Hepatocyte (in vitro differentiated cells): ENCODE measurements at regions not wholly inside any gene's neighbourhood (a gene's known extent, or its start where the extent isn't known, plus 50 kb on each side); places are given as distances from the start of the nearest gene placed in this dataset.

Experiments used
- DNase-seq: peaks from one replicate; pipeline ENCODE4 v3.0.0-alpha.2; 2016; ENCODE audit warnings: low spot score
- H2AFZ ChIP-seq: fragments of 200-600 bp; sonication (generic); 2 replicates; pipeline ENCODE4 v1.6.0; 2016; ENCODE audit warnings: antibody characterized with exemption, mild to moderate bottlenecking
- H3K27ac ChIP-seq: fragments of 200-600 bp; sonication (generic); 2 replicates; pipeline ENCODE4 v1.5.1; 2016; ENCODE audit warnings: mild to moderate bottlenecking
- H3K27me3 ChIP-seq: fragments of 200-600 bp; sonication (generic); 2 replicates; pipeline ENCODE4 v1.6.1; 2016
- H3K36me3 ChIP-seq: fragments of 200-600 bp; sonication (generic); replicated peaks from 2 replicates; pipeline ENCODE4 v1.5.1; 2016; ENCODE audit warnings: low read depth; ENCODE audit not compliant: insufficient read depth
- H3K4me1 ChIP-seq: fragments of 200-600 bp; sonication (generic); 2 replicates; pipeline ENCODE4 v1.5.1; 2016; ENCODE audit warnings: mild to moderate bottlenecking, moderate library complexity; ENCODE audit not compliant: insufficient read depth
- H3K4me2 ChIP-seq: fragments of 200-600 bp; sonication (generic); 2 replicates; pipeline ENCODE4 v1.6.0; 2016
- H3K4me3 ChIP-seq: fragments of 200-600 bp; sonication (generic); 2 replicates; pipeline ENCODE4 v1.5.1; 2016; ENCODE audit warnings: mild to moderate bottlenecking
- H3K79me2 ChIP-seq: fragments of 200-600 bp; sonication (generic); 2 replicates; pipeline ENCODE4 v1.6.0; 2017; ENCODE audit warnings: mild to moderate bottlenecking
- H3K9me2 ChIP-seq: fragments of 200-600 bp; sonication (generic); replicated peaks from 2 replicates; pipeline ENCODE4 v1.6.0; 2017; ENCODE audit warnings: mild to moderate bottlenecking; ENCODE audit not compliant: insufficient read depth
- H3K9me3 ChIP-seq: fragments of 200-600 bp; sonication (generic); 2 replicates; pipeline ENCODE4 v1.5.1; 2016; ENCODE audit warnings: low read depth, mild to moderate bottlenecking
- H4K20me1 ChIP-seq: fragments of 200-600 bp; sonication (generic); 2 replicates; pipeline ENCODE4 v1.6.0; 2016; ENCODE audit warnings: mild to moderate bottlenecking; ENCODE audit not compliant: insufficient read depth, poor library complexity, severe bottlenecking
- EZH2 ChIP-seq: fragments of 200-600 bp; sonication (generic); IDR thresholded peaks from 2 replicates; pipeline ENCODE4 v1.6.1; 2016; ENCODE audit warnings: antibody characterized with exemption, mild to moderate bottlenecking, borderline replicate concordance
- EZH2phosphoT487 ChIP-seq: fragments of 200-600 bp; sonication (generic); IDR thresholded peaks from one replicate; pipeline ENCODE4 v1.6.1; 2018; ENCODE audit warnings: antibody characterized with exemption, mild to moderate bottlenecking, low read depth, moderate library complexity; ENCODE audit not compliant: unreplicated experiment, severe bottlenecking
- WGBS: methylation state at CpG from one replicate; pipeline ENCODE4 v1.1.6; 2016; ENCODE audit warnings: low lambda C conversion rate; ENCODE audit errors: missing lambda C conversion rate; 5-methylcytosine and 5-hydroxymethylcytosine counted together
- TF ChIP-seq, protein P1 (sequence below): fragments of 200-600 bp; sonication (generic); IDR thresholded peaks from 2 replicates; pipeline ENCODE4 v1.5.1; 2016; ENCODE audit warnings: antibody characterized with exemption, mild to moderate bottlenecking; ENCODE audit not compliant: poor library complexity

DNA sequence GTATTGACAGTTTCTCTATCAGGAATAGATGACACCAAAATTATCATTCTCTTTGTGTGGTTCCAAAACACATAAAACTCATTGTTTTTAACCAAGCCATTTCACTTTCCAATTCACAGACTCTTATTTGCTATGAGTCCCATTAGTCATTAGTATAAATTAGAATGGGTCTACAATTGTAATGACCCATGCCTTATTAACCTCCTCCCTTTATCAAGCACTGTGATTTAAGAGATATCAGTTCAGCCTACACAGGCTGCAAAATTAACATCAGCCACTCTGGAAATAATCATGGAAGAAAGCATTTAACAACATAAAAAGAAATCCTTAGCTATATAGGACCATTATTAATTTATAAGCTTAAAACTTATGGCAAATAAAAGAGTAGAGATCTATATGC is 440.6 kb downstream of the GBE1 start:
- Histone ChIP-seq H3K4me1 (no peaks in the 10 kb centered on the region), H3K27ac (no peak overlapping the region), H3K4me3 (no peak overlapping the region), H3K4me2 (no peak overlapping the region), H4K20me1 (no peaks in the 10 kb centered on the region), H3K27me3 (no peaks in the 10 kb centered on the region), H3K9me2 (no peaks in the 10 kb centered on the region), H3K36me3 (no peaks in the 10 kb centered on the region), H3K9me3 (no peaks in the 10 kb centered on the region), H3K79me2 (no peaks in the 10 kb centered on the region), H2AFZ (no peak overlapping the region)
- no peak for TF ChIP-seq EZH2phosphoT487
- TF ChIP-seq, protein P1, sequence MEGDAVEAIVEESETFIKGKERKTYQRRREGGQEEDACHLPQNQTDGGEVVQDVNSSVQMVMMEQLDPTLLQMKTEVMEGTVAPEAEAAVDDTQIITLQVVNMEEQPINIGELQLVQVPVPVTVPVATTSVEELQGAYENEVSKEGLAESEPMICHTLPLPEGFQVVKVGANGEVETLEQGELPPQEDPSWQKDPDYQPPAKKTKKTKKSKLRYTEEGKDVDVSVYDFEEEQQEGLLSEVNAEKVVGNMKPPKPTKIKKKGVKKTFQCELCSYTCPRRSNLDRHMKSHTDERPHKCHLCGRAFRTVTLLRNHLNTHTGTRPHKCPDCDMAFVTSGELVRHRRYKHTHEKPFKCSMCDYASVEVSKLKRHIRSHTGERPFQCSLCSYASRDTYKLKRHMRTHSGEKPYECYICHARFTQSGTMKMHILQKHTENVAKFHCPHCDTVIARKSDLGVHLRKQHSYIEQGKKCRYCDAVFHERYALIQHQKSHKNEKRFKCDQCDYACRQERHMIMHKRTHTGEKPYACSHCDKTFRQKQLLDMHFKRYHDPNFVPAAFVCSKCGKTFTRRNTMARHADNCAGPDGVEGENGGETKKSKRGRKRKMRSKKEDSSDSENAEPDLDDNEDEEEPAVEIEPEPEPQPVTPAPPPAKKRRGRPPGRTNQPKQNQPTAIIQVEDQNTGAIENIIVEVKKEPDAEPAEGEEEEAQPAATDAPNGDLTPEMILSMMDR: no peak
- TF ChIP-seq EZH2: no peak
- DNase-seq: no peak

DNA sequence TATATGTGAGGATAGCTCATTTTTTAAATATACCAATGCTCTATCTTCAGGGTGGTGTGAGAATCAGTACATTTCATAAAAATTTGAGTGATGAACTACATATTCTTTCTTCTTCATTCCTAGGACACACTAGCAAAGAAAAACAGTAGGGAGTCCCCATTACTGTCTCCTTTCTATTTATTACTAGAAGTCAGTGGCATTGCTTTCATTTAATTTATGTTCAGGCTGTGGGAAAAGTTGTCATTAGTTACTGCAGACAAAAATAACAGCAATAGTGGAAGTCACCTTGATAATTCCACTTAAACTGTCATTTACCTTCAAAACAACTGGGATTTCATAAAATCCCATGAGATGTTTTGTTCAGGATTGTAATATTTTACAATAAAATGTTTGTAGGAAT is 446.4 kb downstream of the GBE1 start:
- no peaks in the 10 kb centered on the region for H3K4me1 ChIP-seq
- H2AFZ ChIP-seq: no peak overlapping the region
- H4K20me1 ChIP-seq: no peaks in the 10 kb centered on the region
- DNase-seq: no peak
- H3K9me2 ChIP-seq: no peaks in the 10 kb centered on the region
- no peaks in the 10 kb centered on the region for H3K79me2 ChIP-seq
- no peak overlapping the region for H3K27ac ChIP-seq
- no peaks in the 10 kb centered on the region for H3K36me3 ChIP-seq
- no peaks in the 10 kb centered on the region for H3K27me3 ChIP-seq
- H3K4me3 ChIP-seq: no peak overlapping the region
- H3K9me3 ChIP-seq: no peaks in the 10 kb centered on the region
- TF ChIP-seq EZH2 (no peak), EZH2phosphoT487 (no peak)
- TF ChIP-seq, protein P1: no peak
- H3K4me2 ChIP-seq: no peak overlapping the region

DNA sequence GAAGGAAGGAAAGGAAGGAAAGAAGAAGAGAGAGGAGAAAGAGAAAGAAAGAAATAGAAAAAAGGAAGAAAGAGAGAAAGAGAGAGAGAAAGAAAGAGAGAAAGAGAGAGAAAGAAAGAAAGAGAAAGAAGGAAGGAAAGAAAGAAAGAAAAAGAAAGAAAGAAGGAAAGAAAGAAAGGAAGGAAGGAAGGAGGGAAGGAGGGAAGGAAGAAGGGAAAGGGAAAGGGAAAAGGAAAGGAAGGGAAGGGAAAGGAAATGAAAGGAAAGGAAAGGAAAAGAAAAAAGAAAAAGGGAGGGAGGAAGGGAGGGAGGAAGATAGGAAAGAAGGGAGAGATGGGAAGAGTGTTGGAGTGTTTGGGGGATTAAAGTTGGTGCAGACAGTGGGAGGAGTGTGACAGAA is 450.1 kb downstream of the GBE1 start:
- H3K9me3 ChIP-seq: no peaks in the 10 kb centered on the region
- no peak for DNase-seq
- no peak overlapping the region for H2AFZ ChIP-seq
- H3K4me1 ChIP-seq: no peaks in the 10 kb centered on the region
- H3K36me3 ChIP-seq: no peaks in the 10 kb centered on the region
- no peak overlapping the region for H3K27ac ChIP-seq
- no peaks in the 10 kb centered on the region for H4K20me1 ChIP-seq
- H3K4me2 ChIP-seq: no peak overlapping the region
- H3K9me2 ChIP-seq: no peaks in the 10 kb centered on the region
- no peaks in the 10 kb centered on the region for H3K27me3 ChIP-seq
- no peak overlapping the region for H3K4me3 ChIP-seq
- no peaks in the 10 kb centered on the region for H3K79me2 ChIP-seq
- TF ChIP-seq, protein P1: no peak
- TF ChIP-seq EZH2phosphoT487 (no peak), EZH2 (no peak)

DNA sequence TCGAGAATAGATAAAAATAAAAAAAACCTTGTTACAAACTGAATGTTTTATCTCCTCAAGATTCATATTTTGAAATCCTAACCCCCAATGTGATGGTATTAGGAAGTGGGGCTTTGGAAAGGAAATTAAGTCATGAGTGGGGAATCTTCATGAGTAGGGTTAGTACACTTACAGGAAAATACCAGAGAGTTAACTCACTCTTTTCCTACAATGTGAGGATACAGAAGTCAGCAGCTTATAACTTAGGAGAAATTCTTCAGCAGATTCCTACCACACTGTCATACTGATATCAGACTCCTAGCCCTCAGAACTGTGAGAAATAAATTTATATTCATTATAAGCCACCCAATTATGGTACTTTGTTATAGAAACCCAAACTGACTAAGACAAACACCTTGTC is 453.1 kb downstream of the GBE1 start:
- 98% methylated on average over 1 of the region's 1 CpG for WGBS
- Histone ChIP-seq H3K27ac (no peak overlapping the region), H3K36me3 (no peaks in the 10 kb centered on the region), H3K79me2 (no peaks in the 10 kb centered on the region), H4K20me1 (no peaks in the 10 kb centered on the region), H3K27me3 (no peaks in the 10 kb centered on the region), H3K4me2 (no peak overlapping the region), H2AFZ (no peak overlapping the region), H3K4me3 (no peak overlapping the region), H3K9me3 (no peaks in the 10 kb centered on the region), H3K4me1 (no peaks in the 10 kb centered on the region), H3K9me2 (no peaks in the 10 kb centered on the region)
- DNase-seq: no peak
- TF ChIP-seq EZH2: no peak
- TF ChIP-seq, protein P1: no peak
- no peak for TF ChIP-seq EZH2phosphoT487
